Activated naive CD4-positive, alpha-beta T cell treated with anti-CD3 and anti-CD28 coated beads, Interleukin-2, amount 50 U/mL, for 72 hours (primary cell): ENCODE measurements at regions not wholly inside any gene's neighbourhood (a gene's known extent, or its start where the extent isn't known, plus 50 kb on each side); places are given as distances from the start of the nearest gene placed in this dataset.

Experiments
- ATAC-seq, 2 donors: fragments of 150-1000 bp; cut with Tn5 transposase; 2 replicates each; pipeline ENCODE4 v1.10.0; 2021; ENCODE audit warnings: mild to moderate bottlenecking in 2 of 2, moderate library complexity in 2 of 2
- DNase-seq, 2 donors: peaks; one replicate each; pipeline ENCODE4 v3.0.0; 2021 to 2022; ENCODE audit warnings: low spot score in 2 of 2
- H3K27ac Mint-ChIP-seq, 2 donors: one replicate each; pipeline ENCODE4 v1.8.0; 2022; ENCODE audit warnings: mild to moderate bottlenecking in 2 of 2, mixed read lengths in 2 of 2
- H3K36me3 Mint-ChIP-seq, 2 donors: one replicate each; pipeline ENCODE4 v1.8.0; 2022; ENCODE audit warnings: mixed read lengths in 2 of 2
- H3K9me3 Mint-ChIP-seq, 2 donors: one replicate each; pipeline ENCODE4 v1.8.0; 2022; ENCODE audit warnings: mixed read lengths in 2 of 2

GRCh38 chr5:137567226-137567625 lies 68.1 kb upstream of the SPOCK1 start:
- H3K27ac Mint-ChIP-seq, result no peak overlapping the region
- ATAC-seq (no peak), DNase-seq (no peak)
- no peaks in the 10 kb centered on the region for H3K9me3 Mint-ChIP-seq
- no peaks in the 10 kb centered on the region for H3K36me3 Mint-ChIP-seq

GRCh38 chr5:137566780-137567179 lies 67.7 kb upstream of the SPOCK1 start:
- DNase-seq (no peak), ATAC-seq (no peak)
- no peaks in the 10 kb centered on the region for H3K9me3 Mint-ChIP-seq
- no peaks in the 10 kb centered on the region for H3K36me3 Mint-ChIP-seq
- no peak overlapping the region for H3K27ac Mint-ChIP-seq

GRCh38 chr5:137566118-137566541 lies 67.0 kb upstream of the SPOCK1 start:
- no peaks in the 10 kb centered on the region for H3K36me3 Mint-ChIP-seq
- no peak for ATAC-seq
- no peak overlapping the region for H3K27ac Mint-ChIP-seq
- DNase-seq, result no peak
- H3K9me3 Mint-ChIP-seq, result no peaks in the 10 kb centered on the region

- Mint-ChIP-seq H3K27ac (peak overlapping the region in 1 of 2 donors; percentile 11), H3K36me3 (no peaks in the 10 kb centered on the region), H3K9me3 (no peaks in the 10 kb centered on the region)
- ATAC-seq, result no peak
- DNase-seq, result no peak
These were observed 66.3 kb upstream of the SPOCK1 start for GRCh38 chr5:137565450-137565849.

- no peak overlapping the region for H3K27ac Mint-ChIP-seq
- H3K36me3 Mint-ChIP-seq, result no peaks in the 10 kb centered on the region
- H3K9me3 Mint-ChIP-seq, result no peaks in the 10 kb centered on the region
- ATAC-seq, result no peak
- no peak for DNase-seq
These were observed 65.4 kb upstream of the SPOCK1 start for GRCh38 chr5:137564398-137564961.

GRCh38 chr5:137563646-137564397 lies 64.7 kb upstream of the SPOCK1 start:
- Mint-ChIP-seq H3K9me3 (no peaks in the 10 kb centered on the region), H3K36me3 (no peaks in the 10 kb centered on the region), H3K27ac (no peak overlapping the region)
- DNase-seq, result no peak
- ATAC-seq, result no peak

GRCh38 chr5:137563301-137563645 lies 64.1 kb upstream of the SPOCK1 start:
- ATAC-seq (no peak), DNase-seq (no peak)
- Mint-ChIP-seq H3K9me3 (no peaks in the 10 kb centered on the region), H3K36me3 (no peaks in the 10 kb centered on the region), H3K27ac (no peak overlapping the region)

GRCh38 chr5:137561608-137562007 lies 62.5 kb upstream of the SPOCK1 start:
- H3K36me3 Mint-ChIP-seq, result no peaks in the 10 kb centered on the region
- no peak overlapping the region for H3K27ac Mint-ChIP-seq
- ATAC-seq (no peak), DNase-seq (no peak)
- no peaks in the 10 kb centered on the region for H3K9me3 Mint-ChIP-seq

GRCh38 chr5:137560420-137560819 lies 61.3 kb upstream of the SPOCK1 start:
- H3K9me3 Mint-ChIP-seq, result no peaks in the 10 kb centered on the region
- no peaks in the 10 kb centered on the region for H3K36me3 Mint-ChIP-seq
- ATAC-seq (no peak), DNase-seq (no peak)
- no peak overlapping the region for H3K27ac Mint-ChIP-seq
